ENCODE measurements at regions not wholly inside any gene's neighbourhood (a gene's known extent, or its start where the extent isn't known, plus 50 kb on each side); places are given as distances from the start of the nearest gene placed in this dataset.

- H3K4me3 ChIP-seq, result no peak overlapping the region
- TF ChIP-seq EP300 (IDR thresholded peaks at IDR 0.05) (no peak), CTCF (IDR thresholded peaks at IDR 0.05) (no peak), POLR2A (IDR thresholded peaks at IDR 0.05) (no peak)
- H3K9me3 ChIP-seq, result no peaks in the 10 kb centered on the region
- DNase-seq (ENCODE audit: low spot score in 2 of 2), result no peak
- H3K4me1 ChIP-seq, result no peaks in the 10 kb centered on the region
- no peaks in the 10 kb centered on the region for H3K36me3 ChIP-seq
- H3K27ac ChIP-seq, result no peak overlapping the region
- 82% methylated on average over 6 of the region's 6 CpGs for WGBS, 2 donors
- no peaks in the 10 kb centered on the region for H3K27me3 ChIP-seq
Observed at GRCh38 chr2:14358774-14359173, 273.7 kb upstream of the LRATD1 start.

GRCh38 chr2:14363137-14363536 is 269.4 kb upstream of the LRATD1 start:
- no peak for DNase-seq (ENCODE audit: low spot score in 2 of 2)
- 78 to 88% methylated on average over 4 of the region's 4 CpGs for WGBS, 2 donors
- H3K27me3 ChIP-seq, result no peaks in the 10 kb centered on the region
- no peaks in the 10 kb centered on the region for H3K36me3 ChIP-seq
- H3K4me1 ChIP-seq, result no peaks in the 10 kb centered on the region
- no peak for TF ChIP-seq CTCF (IDR thresholded peaks at IDR 0.05)
- no peak for TF ChIP-seq POLR2A (IDR thresholded peaks at IDR 0.05)
- TF ChIP-seq EP300 (IDR thresholded peaks at IDR 0.05), result no peak
- no peaks in the 10 kb centered on the region for H3K9me3 ChIP-seq
- H3K4me3 ChIP-seq, result no peak overlapping the region
- no peak overlapping the region for H3K27ac ChIP-seq

- H3K27ac ChIP-seq, result no peak overlapping the region
- WGBS, 2 donors, result 29 to 49% methylated on average over 3 of the region's 3 CpGs
- H3K4me1 ChIP-seq, result no peaks in the 10 kb centered on the region
- no peak for TF ChIP-seq POLR2A (IDR thresholded peaks at IDR 0.05)
- TF ChIP-seq CTCF (IDR thresholded peaks at IDR 0.05), result no peak
- no peak for TF ChIP-seq EP300 (IDR thresholded peaks at IDR 0.05)
- DNase-seq (ENCODE audit: low spot score in 2 of 2), result no peak
- H3K9me3 ChIP-seq, result no peaks in the 10 kb centered on the region
- H3K4me3 ChIP-seq, result no peak overlapping the region
- H3K36me3 ChIP-seq, result no peaks in the 10 kb centered on the region
- no peaks in the 10 kb centered on the region for H3K27me3 ChIP-seq
Observed at GRCh38 chr2:14363976-14364375, 268.5 kb upstream of the LRATD1 start.

GRCh38 chr2:14364471-14364870 is 268.0 kb upstream of the LRATD1 start:
- 88 to 94% methylated on average over 8 of the region's 8 CpGs for WGBS, 2 donors
- no peak for DNase-seq (ENCODE audit: low spot score in 2 of 2)

GRCh38 chr2:14385043-14385442 is 247.5 kb upstream of the LRATD1 start:
- Histone ChIP-seq H3K27ac (no peak overlapping the region), H3K9me3 (no peaks in the 10 kb centered on the region), H3K4me3 (no peak overlapping the region), H3K27me3 (no peaks in the 10 kb centered on the region), H3K4me1 (no peaks in the 10 kb centered on the region), H3K36me3 (no peaks in the 10 kb centered on the region)
- no peak for DNase-seq (ENCODE audit: low spot score in 2 of 2)
- WGBS, 2 donors, result 29 to 48% methylated on average over 4 of the region's 4 CpGs
- TF ChIP-seq POLR2A (IDR thresholded peaks at IDR 0.05), result no peak
- no peak for TF ChIP-seq CTCF (IDR thresholded peaks at IDR 0.05)
- no peak for TF ChIP-seq EP300 (IDR thresholded peaks at IDR 0.05)

More at GRCh38 chr2:14364471-14364870, 268.0 kb upstream of the LRATD1 start:
- no peaks in the 10 kb centered on the region for H3K4me1 ChIP-seq
- no peak overlapping the region for H3K4me3 ChIP-seq
- TF ChIP-seq POLR2A (IDR thresholded peaks at IDR 0.05), result no peak
- no peak for TF ChIP-seq CTCF (IDR thresholded peaks at IDR 0.05)
- TF ChIP-seq EP300 (IDR thresholded peaks at IDR 0.05), result no peak
- no peak overlapping the region for H3K27ac ChIP-seq
- no peaks in the 10 kb centered on the region for H3K36me3 ChIP-seq
- no peaks in the 10 kb centered on the region for H3K27me3 ChIP-seq
- H3K9me3 ChIP-seq, result no peaks in the 10 kb centered on the region

Data from tibial nerve (tissue), 4 donors.